ENCODE measurements at regions not wholly inside any gene's neighbourhood (a gene's known extent, or its start where the extent isn't known, plus 50 kb on each side); places are given as distances from the start of the nearest gene placed in this dataset.

DNA sequence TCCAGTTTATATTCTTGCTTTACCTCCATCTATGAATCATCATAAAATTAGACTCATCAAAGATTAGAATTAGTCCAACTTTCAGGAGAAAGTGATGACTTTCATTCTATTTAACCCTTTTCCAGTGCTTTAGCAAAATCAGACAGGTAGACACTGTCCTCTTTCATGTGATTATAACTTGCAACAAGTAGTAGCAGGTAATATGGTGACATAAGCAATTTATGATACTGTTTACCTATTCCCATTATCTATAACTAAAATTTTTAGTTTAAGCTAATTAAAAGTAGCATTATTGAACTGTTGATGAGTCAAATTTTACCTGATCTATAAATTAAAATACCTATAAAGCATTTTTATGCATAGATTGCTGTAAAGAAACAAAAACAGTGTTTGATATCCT is 351.6 kb downstream of the SEC23A start:
- Histone ChIP-seq H3K4me2 (ENCODE audit: insufficient read depth, low read length) (no peak overlapping the region), H3K27me3 (ENCODE audit: control insufficient read depth in 2 of 2, insufficient read depth in 2 of 2, low read length in 2 of 2) (no peaks in the 10 kb centered on the region), H3K27ac (ENCODE audit: extremely low read depth, low read depth, low read length) (no peak overlapping the region), H4K20me1 (replicated peaks; ENCODE audit: control insufficient read depth, insufficient read depth, low read length) (no peaks in the 10 kb centered on the region), H3K36me3 (ENCODE audit: control insufficient read depth, insufficient read depth, low read length) (no peaks in the 10 kb centered on the region), H2AFZ (ENCODE audit: low read depth, low read length) (no peak overlapping the region), H3K4me3 (no peak overlapping the region), H3K9me3 (replicated peaks; ENCODE audit: control insufficient read depth, insufficient read depth, low read depth, low read length) (no peaks in the 10 kb centered on the region), H3K79me2 (ENCODE audit: control insufficient read depth, insufficient read depth, low read length) (no peaks in the 10 kb centered on the region), H3K9me1 (ENCODE audit: control insufficient read depth, insufficient read depth, low read length) (no peaks in the 10 kb centered on the region), H3K9ac (ENCODE audit: insufficient read depth in 1 of 2, low read depth in 2 of 2, low read length in 2 of 2) (no peak overlapping the region), H3K4me1 (replicated peaks in 1 of 2; ENCODE audit: control insufficient read depth in 2 of 2, insufficient read depth in 2 of 2, low read length in 2 of 2) (no peaks in the 10 kb centered on the region)
- in situ Hi-C loops (cut with MboI) (no loop called here), intact Hi-C loops (cut with micrococcal nuclease) (no loop called here)
- no TSS peak for BruUV-seq (replicated peaks)
- ChIA-PET CTCF (ENCODE audit: low intra/inter-chr PET ratio) (no interaction called here), POLR2A (no interaction called here)
- ATAC-seq: no peak
- no peak for FAIRE-seq
- DNase-seq (ENCODE audit: extremely low read depth in 1 of 4, low spot score in 3 of 4): no peak
- TF ChIP-seq RBFOX2 (IDR thresholded peaks at IDR 0.05; ENCODE audit: low read depth, low read length) (no peak), RERE (CRISPR knock-in tag; IDR thresholded peaks at IDR 0.05; ENCODE audit: borderline replicate concordance) (no peak), ZNF699 (CRISPR knock-in tag; IDR thresholded peaks at IDR 0.05; ENCODE audit: insufficient replicate concordance) (no peak), ZBED1 (IDR thresholded peaks at IDR 0.05) (no peak), DMBX1 (CRISPR knock-in tag; IDR thresholded peaks at IDR 0.05; ENCODE audit: borderline replicate concordance) (no peak), NCOA4 (IDR thresholded peaks at IDR 0.05; ENCODE audit: partially characterized antibody) (no peak), NEUROD1 (IDR thresholded peaks at IDR 0.05; ENCODE audit: borderline replicate concordance, low read depth, low read length, partially characterized antibody) (no peak), KDM1A (IDR thresholded peaks at IDR 0.05) (no peak), ZNF354B (CRISPR knock-in tag; IDR thresholded peaks at IDR 0.05) (no peak), EZH2 (IDR thresholded peaks at IDR 0.05; ENCODE audit: borderline replicate concordance, low read depth, low read length) (no peak), NBN (IDR thresholded peaks at IDR 0.05; ENCODE audit: low read depth) (no peak), MBD1 (CRISPR knock-in tag; IDR thresholded peaks at IDR 0.05) (no peak), RBM14 (IDR thresholded peaks at IDR 0.05; ENCODE audit: borderline replicate concordance, insufficient read depth, low read depth, low read length) (no peak)
- TF ChIP-seq, protein P1, sequence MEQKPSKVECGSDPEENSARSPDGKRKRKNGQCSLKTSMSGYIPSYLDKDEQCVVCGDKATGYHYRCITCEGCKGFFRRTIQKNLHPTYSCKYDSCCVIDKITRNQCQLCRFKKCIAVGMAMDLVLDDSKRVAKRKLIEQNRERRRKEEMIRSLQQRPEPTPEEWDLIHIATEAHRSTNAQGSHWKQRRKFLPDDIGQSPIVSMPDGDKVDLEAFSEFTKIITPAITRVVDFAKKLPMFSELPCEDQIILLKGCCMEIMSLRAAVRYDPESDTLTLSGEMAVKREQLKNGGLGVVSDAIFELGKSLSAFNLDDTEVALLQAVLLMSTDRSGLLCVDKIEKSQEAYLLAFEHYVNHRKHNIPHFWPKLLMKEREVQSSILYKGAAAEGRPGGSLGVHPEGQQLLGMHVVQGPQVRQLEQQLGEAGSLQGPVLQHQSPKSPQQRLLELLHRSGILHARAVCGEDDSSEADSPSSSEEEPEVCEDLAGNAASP (IDR thresholded peaks at IDR 0.05): no peak
- TF ChIP-seq, protein P2, sequence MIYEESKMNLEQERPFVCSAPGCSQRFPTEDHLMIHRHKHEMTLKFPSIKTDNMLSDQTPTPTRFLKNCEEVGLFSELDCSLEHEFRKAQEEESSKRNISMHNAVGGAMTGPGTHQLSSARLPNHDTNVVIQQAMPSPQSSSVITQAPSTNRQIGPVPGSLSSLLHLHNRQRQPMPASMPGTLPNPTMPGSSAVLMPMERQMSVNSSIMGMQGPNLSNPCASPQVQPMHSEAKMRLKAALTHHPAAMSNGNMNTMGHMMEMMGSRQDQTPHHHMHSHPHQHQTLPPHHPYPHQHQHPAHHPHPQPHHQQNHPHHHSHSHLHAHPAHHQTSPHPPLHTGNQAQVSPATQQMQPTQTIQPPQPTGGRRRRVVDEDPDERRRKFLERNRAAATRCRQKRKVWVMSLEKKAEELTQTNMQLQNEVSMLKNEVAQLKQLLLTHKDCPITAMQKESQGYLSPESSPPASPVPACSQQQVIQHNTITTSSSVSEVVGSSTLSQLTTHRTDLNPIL (CRISPR knock-in tag; IDR thresholded peaks at IDR 0.05): no peak
